ENCODE measurements at regions not wholly inside any gene's neighbourhood (a gene's known extent, or its start where the extent isn't known, plus 50 kb on each side); places are given as distances from the start of the nearest gene placed in this dataset.

DNA sequence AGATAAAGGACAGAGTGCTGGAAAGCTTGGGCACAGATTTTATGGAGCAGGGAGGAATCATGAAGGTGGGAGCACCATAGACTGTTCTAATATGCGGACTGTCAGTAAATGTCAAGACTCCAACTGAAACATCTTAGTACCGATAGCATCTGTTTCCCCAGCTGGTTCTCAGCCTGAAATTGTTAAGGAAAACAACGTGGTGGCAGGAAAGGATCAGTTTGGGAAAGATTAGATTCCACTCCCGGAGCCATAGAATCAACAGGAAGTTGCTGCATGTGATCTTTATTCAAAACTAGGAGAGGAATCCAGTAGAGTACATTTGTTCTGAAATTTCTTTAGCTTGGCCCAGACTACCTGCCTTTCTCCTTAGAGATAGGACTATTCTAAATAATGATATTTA lies 559.1 kb downstream of the CSNK1G3 start:
- TF ChIP-seq, protein P1, sequence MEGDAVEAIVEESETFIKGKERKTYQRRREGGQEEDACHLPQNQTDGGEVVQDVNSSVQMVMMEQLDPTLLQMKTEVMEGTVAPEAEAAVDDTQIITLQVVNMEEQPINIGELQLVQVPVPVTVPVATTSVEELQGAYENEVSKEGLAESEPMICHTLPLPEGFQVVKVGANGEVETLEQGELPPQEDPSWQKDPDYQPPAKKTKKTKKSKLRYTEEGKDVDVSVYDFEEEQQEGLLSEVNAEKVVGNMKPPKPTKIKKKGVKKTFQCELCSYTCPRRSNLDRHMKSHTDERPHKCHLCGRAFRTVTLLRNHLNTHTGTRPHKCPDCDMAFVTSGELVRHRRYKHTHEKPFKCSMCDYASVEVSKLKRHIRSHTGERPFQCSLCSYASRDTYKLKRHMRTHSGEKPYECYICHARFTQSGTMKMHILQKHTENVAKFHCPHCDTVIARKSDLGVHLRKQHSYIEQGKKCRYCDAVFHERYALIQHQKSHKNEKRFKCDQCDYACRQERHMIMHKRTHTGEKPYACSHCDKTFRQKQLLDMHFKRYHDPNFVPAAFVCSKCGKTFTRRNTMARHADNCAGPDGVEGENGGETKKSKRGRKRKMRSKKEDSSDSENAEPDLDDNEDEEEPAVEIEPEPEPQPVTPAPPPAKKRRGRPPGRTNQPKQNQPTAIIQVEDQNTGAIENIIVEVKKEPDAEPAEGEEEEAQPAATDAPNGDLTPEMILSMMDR (conservative IDR thresholded peaks at IDR 0.05): no peak
- Histone ChIP-seq H2AK5ac (ENCODE audit: insufficient read length, low read length) (no peak overlapping the region), H3K4me2 (ENCODE audit: insufficient read depth, insufficient read length, low read length) (no peak overlapping the region), H2BK120ac (ENCODE audit: low read depth, low read length, poor library complexity, severe bottlenecking) (no peak overlapping the region), H3T11ph (ENCODE audit: low read length) (no peak overlapping the region), H3K79me2 (ENCODE audit: insufficient read depth, low read length) (no peaks in the 10 kb centered on the region), H3K4ac (ENCODE audit: low read depth, low read length) (no peak overlapping the region), H3K9me3 (ENCODE audit: control insufficient read depth, low read depth, low read length) (no peaks in the 10 kb centered on the region), H4K20me1 (ENCODE audit: control insufficient read depth, insufficient read depth, insufficient read length) (no peaks in the 10 kb centered on the region), H2BK15ac (ENCODE audit: low read depth, low read length) (no peak overlapping the region), H3K56ac (ENCODE audit: insufficient read length, low read depth, low read length) (no peak overlapping the region), H3K27me3 (ENCODE audit: insufficient read depth, low read length) (no peaks in the 10 kb centered on the region), H2AFZ (ENCODE audit: low read length) (no peak overlapping the region), H4K8ac (replicated peaks; ENCODE audit: insufficient read length, low read depth, low read length) (no peak overlapping the region), H3K14ac (ENCODE audit: insufficient read depth, low read length) (no peak overlapping the region), H4K5ac (ENCODE audit: insufficient read length, low read depth, low read length) (no peak overlapping the region), H2BK12ac (ENCODE audit: insufficient read length, low read depth, low read length) (no peak overlapping the region), H3K9ac (ENCODE audit: extremely low read depth, insufficient read length, low read length) (no peak overlapping the region), H3K27ac (ENCODE audit: insufficient read length, low read depth, low read length) (no peak overlapping the region), H4K91ac (ENCODE audit: insufficient read length, low read depth, low read length) (no peak overlapping the region), H3K4me1 (ENCODE audit: insufficient read depth, low read length) (no peaks in the 10 kb centered on the region), H2BK20ac (ENCODE audit: low read depth, low read length, poor library complexity, severe bottlenecking) (no peak overlapping the region), H2BK5ac (ENCODE audit: insufficient read length, low read length) (no peak overlapping the region), H3K23me2 (ENCODE audit: insufficient read length, low read depth, low read length, poor library complexity, severe bottlenecking) (no peaks in the 10 kb centered on the region), H3K18ac (ENCODE audit: insufficient read length, low read depth, low read length) (no peak overlapping the region), H3K23ac (ENCODE audit: insufficient read length, low read depth, low read length) (no peak overlapping the region), H3K79me1 (ENCODE audit: insufficient read depth, low read depth, low read length, poor library complexity, severe bottlenecking) (no peaks in the 10 kb centered on the region)
- H3K9me3 Mint-ChIP-seq: no peaks in the 10 kb centered on the region
- H3K4me1 Mint-ChIP-seq: peaks cover 0 to 9% of the 10 kb centered on the region in 2 experiments; a peak in 2 of 4 replicates
- WGBS (ENCODE audit: extremely low coverage, insufficient read length, low lambda C conversion rate): no CpG with 5 or more reads among the region's 4 CpGs
- no peaks in the 10 kb centered on the region for H3K36me3 Mint-ChIP-seq (ENCODE audit: insufficient read depth in 1 of 3, low read depth in 3 of 3)
- H3K27ac Mint-ChIP-seq: no peak overlapping the region
- no peaks in the 10 kb centered on the region for H3K27me3 Mint-ChIP-seq (ENCODE audit: low read depth)
- DNase-seq: no peak
- no peak overlapping the region for H3K4me3 Mint-ChIP-seq
